Small intestine (tissue), 7 donors: ENCODE measurements at regions not wholly inside any gene's neighbourhood (a gene's known extent, or its start where the extent isn't known, plus 50 kb on each side); places are given as distances from the start of the nearest gene placed in this dataset.
A peak's percentile ranks its signal among the peaks of the same experiment; 100 is the strongest.
"Not testable (repeated sequence)": the region's sequence is repeated elsewhere in the genome, so short reads cannot be mapped to it uniquely, and the experiment has no call there.

Experiments used
- DNase-seq, 2 donors: peaks; one replicate each; pipeline versions ENCODE4 v3.0.0 to v3.0.0-alpha.2; 2013
- FAIRE-seq: peaks from 2 replicates; lab custom pipeline; 2012; peaks lifted over from hg19 to GRCh38; lab: Jason Lieb, UNC
- H3K27ac ChIP-seq, 3 donors: one replicate each; pipeline ENCODE4 v1.5.1; 2013; ENCODE audit warnings: low read length in 2 of 3, mild to moderate bottlenecking in 2 of 3, control low read depth in 1 of 3, inconsistent platforms in 1 of 3, low read depth in 1 of 3, moderate library complexity in 1 of 3
- H3K27me3 ChIP-seq, 3 donors: one replicate each; pipeline ENCODE4 v1.6.1; 2013; ENCODE audit warnings: low read length in 3 of 3, inconsistent platforms in 1 of 3; ENCODE audit not compliant: control insufficient read depth in 3 of 3, insufficient read depth in 3 of 3
- H3K36me3 ChIP-seq, 3 donors: one replicate each; pipeline ENCODE4 v1.6.1; 2013; ENCODE audit warnings: low read length in 3 of 3, inconsistent platforms in 1 of 3, low read depth in 1 of 3, mild to moderate bottlenecking in 1 of 3, moderate library complexity in 1 of 3; ENCODE audit not compliant: control insufficient read depth in 3 of 3, insufficient read depth in 2 of 3
- H3K4me1 ChIP-seq, 3 donors: one replicate each; pipeline ENCODE4 v1.6.1; 2013; ENCODE audit warnings: low read length in 2 of 3, inconsistent platforms in 1 of 3, low read depth in 1 of 3, mild to moderate bottlenecking in 1 of 3, moderate library complexity in 1 of 3; ENCODE audit not compliant: control insufficient read depth in 3 of 3, insufficient read depth in 2 of 3
- H3K4me3 ChIP-seq, 3 donors: one replicate each; pipeline ENCODE4 v1.5.1; 2013; ENCODE audit warnings: low read length in 3 of 3, control low read depth in 1 of 3, inconsistent platforms in 1 of 3, low read depth in 1 of 3, mild to moderate bottlenecking in 1 of 3, moderate library complexity in 1 of 3
- H3K9me3 ChIP-seq, 2 donors: one replicate each; pipeline ENCODE4 v1.6.1; 2013; ENCODE audit warnings: low read depth in 1 of 2, low read length in 1 of 2; ENCODE audit not compliant: control insufficient read depth in 2 of 2, insufficient read depth in 1 of 2
- WGBS, 3 donors: extraction: QIAGEN DNeasy Blood & Tissue Kit; methylation state at CpG; one replicate each; pipeline ENCODE4 v1.1.7; 2013; 5-methylcytosine and 5-hydroxymethylcytosine counted together
- donor health status: healthy with polysubstance abuse.
- donor health status: control.
- donor health status: control.
- donor health status: Bipolar disorder and iron deficiency.
- donor health status: healthy.

GRCh38 chr5:158461240-158461854 is 602.4 kb upstream of the CLINT1 start:
- Histone ChIP-seq H3K4me3 (no peak overlapping the region), H3K4me1 (peaks cover 0 to 23% (median 0%) of the 10 kb centered on the region in 3 donors), H3K36me3 (no peaks in the 10 kb centered on the region), H3K27ac (no peak overlapping the region), H3K9me3 (no peaks in the 10 kb centered on the region), H3K27me3 (no peaks in the 10 kb centered on the region)
- DNase-seq = peak in 1 of 2 donors; percentile 13
- FAIRE-seq = no peak
- 52 to 60% (median 57%) methylated on average over 4 of the region's 4 CpGs for WGBS, 3 donors

- no peaks in the 10 kb centered on the region for H3K36me3 ChIP-seq
- no peaks in the 10 kb centered on the region for H3K9me3 ChIP-seq
- 45 to 76% (median 54%) methylated on average over 2 of the region's 2 CpGs for WGBS, 3 donors
- no peaks in the 10 kb centered on the region for H3K4me1 ChIP-seq
- no peak for DNase-seq
- H3K4me3 ChIP-seq = no peak overlapping the region
- no peak for FAIRE-seq
- peaks cover 0 to 2% (median 0%) of the 10 kb centered on the region in 3 donors for H3K27me3 ChIP-seq
- no peak overlapping the region for H3K27ac ChIP-seq
Measured at GRCh38 chr5:158458086-158458485, 599.1 kb upstream of the CLINT1 start.

DNA sequence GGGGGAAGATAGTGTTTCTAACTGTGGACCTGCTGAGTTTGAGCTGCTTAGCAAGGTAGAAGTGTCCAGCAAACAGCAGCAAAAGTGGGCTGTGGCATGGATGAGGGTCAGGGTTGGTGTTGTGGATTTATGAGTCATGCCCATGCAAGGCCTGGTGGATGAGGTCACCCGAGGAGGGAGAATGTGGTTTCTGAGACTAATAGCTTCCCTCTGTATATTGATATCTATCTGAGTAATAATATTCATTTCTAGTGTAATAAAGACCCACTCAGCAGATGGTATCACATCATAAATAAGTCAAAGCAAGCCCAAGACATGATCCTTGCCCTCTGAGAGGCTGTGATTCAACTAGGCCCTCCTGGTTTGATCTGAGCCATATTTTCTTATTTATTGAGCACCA is 597.8 kb upstream of the CLINT1 start:
- no peak overlapping the region for H3K27ac ChIP-seq
- H3K4me1 ChIP-seq = no peaks in the 10 kb centered on the region
- H3K4me3 ChIP-seq = no peak overlapping the region
- peaks cover 0 to 4% (median 0%) of the 10 kb centered on the region in 3 donors for H3K27me3 ChIP-seq
- DNase-seq (no peak), FAIRE-seq (no peak)
- H3K36me3 ChIP-seq = no peaks in the 10 kb centered on the region
- 0 to 44% (median 27%) methylated on average over 1 of the region's 1 CpG for WGBS, 3 donors
- H3K9me3 ChIP-seq = no peaks in the 10 kb centered on the region

DNA sequence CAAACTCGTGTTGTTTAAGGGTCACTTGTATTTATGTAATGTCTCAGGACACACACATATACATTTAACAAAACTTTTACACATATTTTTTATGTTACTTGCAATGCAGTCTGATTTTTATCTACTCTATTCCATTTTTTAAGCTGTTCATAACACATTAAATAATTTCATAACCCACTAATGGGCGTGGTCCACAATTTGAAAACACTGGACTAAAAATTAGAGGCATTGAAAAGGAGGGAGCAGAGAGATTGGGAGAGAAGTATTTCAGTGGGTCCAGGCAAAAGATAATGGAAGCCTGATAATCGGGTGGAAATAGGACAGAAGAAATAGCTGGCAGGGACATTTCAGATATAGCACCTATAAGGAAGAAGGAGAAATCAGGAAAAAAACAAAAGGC is 597.3 kb upstream of the CLINT1 start:
- H3K9me3 ChIP-seq = no peaks in the 10 kb centered on the region
- no peak overlapping the region for H3K27ac ChIP-seq
- H3K27me3 ChIP-seq = peaks cover 0 to 4% (median 0%) of the 10 kb centered on the region in 3 donors
- WGBS, 3 donors = 65 to 76% (median 67%) methylated on average over 3 of the region's 3 CpGs
- DNase-seq = no peak
- FAIRE-seq = no peak
- no peak overlapping the region for H3K4me3 ChIP-seq
- H3K36me3 ChIP-seq = no peaks in the 10 kb centered on the region
- no peaks in the 10 kb centered on the region for H3K4me1 ChIP-seq

- Histone ChIP-seq H3K4me1 (no peaks in the 10 kb centered on the region), H3K9me3 (peaks cover 0 to under 1% of the 10 kb centered on the region in 2 donors), H3K27ac (no peak overlapping the region), H3K36me3 (no peaks in the 10 kb centered on the region), H3K4me3 (no peak overlapping the region), H3K27me3 (peaks cover 0 to 7% (median 0%) of the 10 kb centered on the region in 3 donors)
- FAIRE-seq (no peak), DNase-seq (no peak)
- 79 to 81% (median 81%) methylated on average over 13 of the region's 13 CpGs for WGBS, 3 donors
Measured at GRCh38 chr5:158451993-158452672, 593.2 kb upstream of the CLINT1 start.

- Histone ChIP-seq H3K4me1 (no peaks in the 10 kb centered on the region), H3K27me3 (peaks cover 0 to 7% (median 0%) of the 10 kb centered on the region in 3 donors), H3K4me3 (no peak overlapping the region), H3K9me3 (peaks cover 0 to 8% of the 10 kb centered on the region in 2 donors), H3K27ac (no peak overlapping the region), H3K36me3 (no peaks in the 10 kb centered on the region)
- DNase-seq (no peak), FAIRE-seq (no peak)
- 58 to 74% (median 71%) methylated on average over 8 of the region's 8 CpGs for WGBS, 3 donors
Measured at GRCh38 chr5:158451203-158451992, 592.5 kb upstream of the CLINT1 start.

- peaks cover 0 to 7% (median 0%) of the 10 kb centered on the region in 3 donors for H3K27me3 ChIP-seq
- FAIRE-seq (no peak), DNase-seq (no peak)
- H3K4me3 ChIP-seq = no peak overlapping the region
- peaks cover 0 to 8% of the 10 kb centered on the region in 2 donors for H3K9me3 ChIP-seq
- no peaks in the 10 kb centered on the region for H3K36me3 ChIP-seq
- H3K4me1 ChIP-seq = no peaks in the 10 kb centered on the region
- H3K27ac ChIP-seq = no peak overlapping the region
- WGBS, 3 donors = 74 to 84% (median 75%) methylated on average over 5 of the region's 5 CpGs
Measured at GRCh38 chr5:158450751-158451171, 591.8 kb upstream of the CLINT1 start.

DNA sequence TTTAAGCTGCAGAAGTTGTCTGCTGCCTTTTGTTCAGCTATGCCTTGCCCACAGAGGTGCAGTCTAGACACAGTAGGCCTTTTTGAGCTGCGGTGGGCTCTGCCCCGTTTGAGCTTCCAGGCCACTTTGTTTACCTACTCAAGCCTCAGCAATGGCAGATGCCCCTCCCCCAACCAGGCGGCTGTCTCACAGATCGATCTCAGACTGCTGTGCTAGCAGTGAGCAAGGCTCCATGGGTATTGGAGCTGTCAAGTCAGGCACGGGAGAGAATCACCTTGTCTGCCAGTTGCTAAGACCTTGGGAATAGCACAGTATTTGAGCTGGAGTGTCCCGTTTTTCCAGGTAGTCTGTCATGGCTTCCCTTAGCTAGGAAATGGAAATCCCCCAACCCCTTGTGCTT is 587.8 kb upstream of the CLINT1 start:
- H3K36me3 ChIP-seq, H3K27ac ChIP-seq, H3K27me3 ChIP-seq, DNase-seq, H3K4me1 ChIP-seq, H3K4me3 ChIP-seq, FAIRE-seq: not testable (repeated sequence)
- WGBS, 3 donors = 26 to 50% (median 46%) methylated on average over 6 of the region's 6 CpGs
- peaks cover 0 to 15% of the 10 kb centered on the region in 2 donors for H3K9me3 ChIP-seq
